Activated naive CD8-positive, alpha-beta T cell treated with anti-CD3 and anti-CD28 coated beads, Interleukin-2, amount 10 ng/mL, durations not matched to agents 7 days and 5 days (primary cell): ENCODE measurements at regions not wholly inside any gene's neighbourhood (a gene's known extent, or its start where the extent isn't known, plus 50 kb on each side); places are given as distances from the start of the nearest gene placed in this dataset.

Experiments used
- ATAC-seq: fragments of 150-1000 bp; cut with Tn5 transposase; one replicate; pipeline ENCODE4 v1.10.0; 2021; ENCODE audit warnings: low read depth, moderate library complexity
- POLR2A ChIA-PET: fragments of 350-600 bp; sonication (Branson Sonifier 250); formaldehyde crosslinking; loops from one replicate; lab custom pipeline; 2021; ENCODE audit warnings: antibody characterized with exemption; lab: Charles Lee
- DNase-seq: peaks from one replicate; pipeline ENCODE4 v3.0.0; 2021
- H3K27ac Mint-ChIP-seq: one replicate; pipeline ENCODE4 v1.8.0; 2022; ENCODE audit warnings: mild to moderate bottlenecking, mixed read lengths
- H3K27me3 Mint-ChIP-seq: one replicate; pipeline ENCODE4 v1.8.0; 2022; ENCODE audit warnings: mild to moderate bottlenecking, moderate library complexity, mixed read lengths
- H3K36me3 Mint-ChIP-seq: one replicate; pipeline ENCODE4 v1.8.0; 2021; ENCODE audit warnings: mild to moderate bottlenecking, mixed read lengths
- H3K4me1 Mint-ChIP-seq: one replicate; pipeline ENCODE4 v1.8.0; 2021; ENCODE audit warnings: mixed read lengths
- H3K4me3 Mint-ChIP-seq: one replicate; pipeline ENCODE4 v1.8.0; 2022; ENCODE audit warnings: mild to moderate bottlenecking, moderate library complexity, mixed read lengths
- H3K9me3 Mint-ChIP-seq: one replicate; pipeline ENCODE4 v1.8.0; 2021; ENCODE audit warnings: mixed read lengths

DNA sequence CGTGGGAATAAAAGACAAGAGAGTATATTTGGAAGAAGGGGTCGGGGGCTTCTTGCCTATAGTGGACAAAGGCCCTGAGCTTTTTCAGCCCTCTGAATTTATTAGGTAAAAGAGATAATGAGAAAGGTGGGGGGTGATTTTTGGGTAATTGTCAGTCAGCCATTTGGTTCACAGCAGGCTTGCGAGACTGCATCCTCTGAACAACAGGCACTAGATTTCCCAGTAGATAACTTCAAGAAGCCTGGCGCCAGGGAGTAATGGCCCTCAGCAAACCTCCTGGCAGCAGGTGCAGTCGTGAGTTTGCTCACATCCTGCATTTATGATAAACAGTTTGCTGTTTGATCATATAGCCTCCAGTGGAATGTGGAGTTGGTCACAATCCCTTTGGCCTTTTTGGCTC is 609.0 kb downstream of the DHX35 start:
- no peak overlapping the region for H3K27ac Mint-ChIP-seq
- H3K27me3 Mint-ChIP-seq, result no peaks in the 10 kb centered on the region
- no peaks in the 10 kb centered on the region for H3K4me1 Mint-ChIP-seq
- no peak for ATAC-seq
- POLR2A ChIA-PET, result no interaction called here
- H3K4me3 Mint-ChIP-seq, result no peak overlapping the region
- H3K36me3 Mint-ChIP-seq, result no peaks in the 10 kb centered on the region
- no peak for DNase-seq
- H3K9me3 Mint-ChIP-seq, result peaks cover 2% of the 10 kb centered on the region

DNA sequence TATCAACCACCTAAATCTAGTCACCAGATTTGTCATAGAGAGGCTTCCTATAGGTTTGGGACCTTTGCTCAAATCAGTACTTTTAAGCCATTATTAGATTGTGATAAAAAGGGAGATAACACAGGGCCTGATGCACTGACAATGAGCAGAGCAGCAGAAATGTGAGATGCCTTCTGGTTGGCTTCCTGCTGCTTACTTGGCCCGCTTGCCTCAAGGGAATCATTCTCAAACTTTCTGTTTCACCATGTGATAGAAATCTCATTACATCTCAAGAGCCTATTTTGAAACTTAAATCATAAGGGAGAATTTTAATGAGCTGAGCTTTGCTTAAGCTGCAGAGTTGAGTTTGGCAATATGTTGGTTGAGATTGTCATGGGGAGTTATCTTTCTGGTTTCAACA is 606.0 kb downstream of the DHX35 start:
- POLR2A ChIA-PET, result no interaction called here
- ATAC-seq (no peak), DNase-seq (no peak)
- Mint-ChIP-seq H3K4me1 (no peaks in the 10 kb centered on the region), H3K4me3 (no peak overlapping the region), H3K27me3 (no peaks in the 10 kb centered on the region), H3K9me3 (no peaks in the 10 kb centered on the region), H3K27ac (no peak overlapping the region), H3K36me3 (no peaks in the 10 kb centered on the region)

DNA sequence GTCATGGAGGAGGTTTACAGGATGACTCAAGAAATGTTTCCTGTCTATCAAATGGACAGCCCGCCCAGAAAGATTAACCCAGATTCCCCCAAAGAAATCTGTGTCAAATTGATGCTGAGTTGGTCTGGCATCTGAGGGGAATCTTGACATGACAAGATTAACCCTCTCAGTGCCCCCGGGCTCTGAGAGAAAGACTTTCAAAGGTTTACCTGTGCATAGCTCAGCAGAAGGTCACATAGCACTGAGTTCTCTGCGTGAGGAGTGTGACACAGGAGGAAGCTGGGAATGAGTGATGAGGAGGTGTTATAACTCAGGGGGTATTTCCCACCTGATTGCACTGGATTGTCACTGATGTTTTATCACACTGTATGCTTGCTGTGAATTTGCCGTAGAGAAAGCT is 601.2 kb downstream of the DHX35 start:
- DNase-seq (no peak), ATAC-seq (no peak)
- Mint-ChIP-seq H3K4me1 (no peaks in the 10 kb centered on the region), H3K36me3 (no peaks in the 10 kb centered on the region), H3K27me3 (no peaks in the 10 kb centered on the region), H3K27ac (no peak overlapping the region), H3K9me3 (no peaks in the 10 kb centered on the region), H3K4me3 (no peak overlapping the region)
- POLR2A ChIA-PET, result no interaction called here

DNA sequence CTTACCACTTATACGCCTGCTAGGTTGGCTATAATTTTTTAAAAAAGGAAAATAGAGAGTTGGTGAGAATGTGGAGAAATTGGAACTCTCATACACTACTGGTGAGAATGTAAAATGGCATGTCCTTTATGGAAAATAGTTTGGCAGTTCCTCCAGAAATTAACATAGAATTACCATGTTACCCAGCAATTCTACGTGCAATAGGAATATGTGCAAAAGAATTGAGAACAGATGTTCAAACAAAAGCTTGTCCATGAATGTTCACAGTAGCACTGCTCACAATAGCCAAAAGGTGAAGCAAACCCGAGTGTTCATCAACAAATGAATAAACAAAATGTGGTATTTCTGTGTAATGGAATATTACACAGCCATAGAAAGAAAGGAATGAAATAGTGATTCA is 592.2 kb downstream of the DHX35 start:
- ATAC-seq (no peak), DNase-seq (no peak)
- H3K36me3 Mint-ChIP-seq, result no peaks in the 10 kb centered on the region
- peaks cover 2% of the 10 kb centered on the region for H3K27me3 Mint-ChIP-seq
- no peaks in the 10 kb centered on the region for H3K4me1 Mint-ChIP-seq
- no peak overlapping the region for H3K27ac Mint-ChIP-seq
- POLR2A ChIA-PET, result no interaction called here
- H3K4me3 Mint-ChIP-seq, result no peak overlapping the region
- H3K9me3 Mint-ChIP-seq, result no peaks in the 10 kb centered on the region

DNA sequence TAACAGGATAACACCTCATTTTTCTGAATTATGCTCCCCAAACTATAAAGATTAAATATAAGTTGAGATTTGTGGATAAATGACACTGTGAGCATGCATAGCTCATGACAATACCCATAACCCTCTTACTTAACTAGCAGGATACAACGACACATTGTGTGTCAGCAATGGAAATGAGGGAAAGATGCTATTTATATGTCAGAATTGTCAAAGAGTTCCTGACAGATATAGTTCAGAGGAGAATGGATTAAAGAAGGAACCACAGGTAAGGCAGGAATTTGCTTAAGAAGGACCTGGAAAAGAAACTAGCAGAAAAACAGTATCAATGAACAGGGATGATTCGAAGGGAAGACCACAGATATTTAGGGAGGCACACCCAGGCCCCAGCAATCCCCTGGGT is 591.0 kb downstream of the DHX35 start:
- Mint-ChIP-seq H3K36me3 (no peaks in the 10 kb centered on the region), H3K9me3 (no peaks in the 10 kb centered on the region), H3K27me3 (peaks cover 2% of the 10 kb centered on the region), H3K27ac (no peak overlapping the region), H3K4me1 (no peaks in the 10 kb centered on the region), H3K4me3 (no peak overlapping the region)
- DNase-seq (no peak), ATAC-seq (no peak)
- POLR2A ChIA-PET, result no interaction called here

DNA sequence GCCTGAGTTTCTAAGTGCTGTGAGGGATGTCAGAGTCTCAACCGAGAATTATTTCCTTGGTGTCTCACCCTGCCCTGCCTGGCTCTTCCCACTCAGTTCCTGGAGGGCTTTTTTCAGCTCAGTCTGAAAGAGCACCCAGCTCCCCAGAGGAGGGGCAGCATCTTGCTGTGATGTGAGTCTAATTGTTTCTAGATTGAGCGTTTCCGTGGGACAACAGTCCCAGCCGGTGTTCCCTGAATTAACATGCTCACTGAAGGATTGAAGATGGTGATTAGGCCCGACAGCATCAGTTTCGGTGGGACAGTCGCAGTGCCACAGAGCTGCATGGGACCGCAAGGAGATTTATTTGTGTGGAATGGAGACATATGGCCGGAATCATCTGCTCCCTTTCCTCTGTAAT is 587.6 kb downstream of the DHX35 start:
- Mint-ChIP-seq H3K9me3 (no peaks in the 10 kb centered on the region), H3K4me3 (no peak overlapping the region), H3K4me1 (no peaks in the 10 kb centered on the region), H3K36me3 (no peaks in the 10 kb centered on the region), H3K27ac (no peak overlapping the region), H3K27me3 (peaks cover 2% of the 10 kb centered on the region)
- ATAC-seq (no peak), DNase-seq (no peak)
- POLR2A ChIA-PET, result no interaction called here

DNA sequence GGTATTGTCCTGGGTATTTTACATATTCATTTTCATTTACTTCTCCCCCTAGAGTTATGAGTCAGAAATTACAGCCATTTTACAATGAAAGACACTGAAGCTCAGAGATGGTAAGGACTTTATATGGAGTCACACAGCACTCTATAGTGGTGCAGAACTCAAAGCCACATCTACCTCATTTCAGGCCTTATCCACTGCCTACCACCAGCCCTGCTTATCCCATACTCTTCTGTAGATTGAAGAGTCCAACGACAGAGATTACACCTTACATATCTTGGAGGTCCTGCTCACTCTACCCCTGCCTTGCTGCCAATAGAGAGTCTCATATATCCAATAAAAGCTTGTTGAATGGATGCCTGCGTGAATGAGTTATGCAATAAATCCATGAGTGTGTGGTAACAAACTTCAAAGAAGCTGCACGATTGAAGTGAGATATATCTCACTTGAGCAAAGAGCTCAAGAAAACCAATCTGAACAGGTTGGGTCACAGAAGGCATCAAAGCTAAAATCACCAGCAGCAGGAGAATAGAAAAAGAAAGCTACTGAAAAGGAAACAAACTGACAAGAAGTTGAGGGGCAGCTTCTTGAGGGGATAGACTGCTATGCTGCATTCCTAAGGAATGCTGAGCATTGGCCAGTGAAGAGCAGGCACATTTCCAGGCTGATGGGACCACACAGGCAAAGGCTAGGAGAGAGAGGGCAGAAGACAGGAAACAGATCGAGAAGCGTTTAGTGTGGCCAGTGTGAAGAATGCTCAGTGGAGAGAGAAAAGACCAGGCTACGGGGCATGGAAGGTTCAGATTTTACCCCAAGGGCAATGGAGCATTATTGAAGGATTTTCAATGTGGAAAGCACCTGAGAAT is 585.6 kb downstream of the DHX35 start:
- H3K9me3 Mint-ChIP-seq, result no peaks in the 10 kb centered on the region
- DNase-seq (no peak), ATAC-seq (no peak)
- H3K27ac Mint-ChIP-seq, result no peak overlapping the region
- no peaks in the 10 kb centered on the region for H3K4me1 Mint-ChIP-seq
- POLR2A ChIA-PET, result no interaction called here
- H3K4me3 Mint-ChIP-seq, result no peak overlapping the region
- no peaks in the 10 kb centered on the region for H3K36me3 Mint-ChIP-seq
- no peaks in the 10 kb centered on the region for H3K27me3 Mint-ChIP-seq

GRCh38 chr20:39541136-39541803 is 579.1 kb downstream of the DHX35 start:
- Mint-ChIP-seq H3K9me3 (no peaks in the 10 kb centered on the region), H3K36me3 (no peaks in the 10 kb centered on the region), H3K27ac (no peak overlapping the region), H3K4me3 (no peak overlapping the region), H3K27me3 (no peaks in the 10 kb centered on the region), H3K4me1 (no peaks in the 10 kb centered on the region)
- DNase-seq, result no peak
- POLR2A ChIA-PET, result no interaction called here
- ATAC-seq, result no peak

DNA sequence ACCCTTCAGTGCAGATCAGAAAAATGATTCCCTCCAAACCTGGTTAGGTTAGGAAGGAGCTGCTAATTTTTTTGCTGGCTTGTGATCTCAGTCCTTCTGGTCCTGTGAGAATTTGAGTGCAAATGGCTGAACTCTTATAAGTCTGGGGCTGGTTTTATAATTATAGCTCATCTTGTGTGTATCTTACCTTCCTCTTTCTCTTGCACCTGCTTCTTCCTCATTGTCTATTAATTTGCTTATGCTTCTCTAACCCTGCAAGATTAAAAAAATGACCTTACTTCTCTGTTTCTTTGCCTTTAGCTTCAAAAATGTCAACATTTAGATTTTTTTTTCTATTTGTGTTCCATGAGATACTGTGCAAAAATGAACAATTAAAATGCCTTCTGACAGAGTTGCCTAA is 576.2 kb downstream of the DHX35 start:
- H3K27ac Mint-ChIP-seq, result no peak overlapping the region
- H3K36me3 Mint-ChIP-seq, result no peaks in the 10 kb centered on the region
- DNase-seq, result no peak
- no peaks in the 10 kb centered on the region for H3K27me3 Mint-ChIP-seq
- no peak for ATAC-seq
- H3K4me1 Mint-ChIP-seq, result no peaks in the 10 kb centered on the region
- no peak overlapping the region for H3K4me3 Mint-ChIP-seq
- H3K9me3 Mint-ChIP-seq, result no peaks in the 10 kb centered on the region
- POLR2A ChIA-PET, result no interaction called here

- DNase-seq (no peak), ATAC-seq (no peak)
- Mint-ChIP-seq H3K27me3 (peaks cover 2% of the 10 kb centered on the region), H3K4me1 (no peaks in the 10 kb centered on the region), H3K27ac (no peak overlapping the region), H3K9me3 (no peaks in the 10 kb centered on the region), H3K36me3 (no peaks in the 10 kb centered on the region), H3K4me3 (no peak overlapping the region)
- POLR2A ChIA-PET, result no interaction called here
These were observed 573.2 kb downstream of the DHX35 start for GRCh38 chr20:39535301-39535700.

- H3K4me3 Mint-ChIP-seq, result no peak overlapping the region
- no peak for ATAC-seq
- no peaks in the 10 kb centered on the region for H3K9me3 Mint-ChIP-seq
- H3K36me3 Mint-ChIP-seq, result no peaks in the 10 kb centered on the region
- peaks cover 2% of the 10 kb centered on the region for H3K27me3 Mint-ChIP-seq
- POLR2A ChIA-PET, result no interaction called here
- H3K27ac Mint-ChIP-seq, result no peak overlapping the region
- H3K4me1 Mint-ChIP-seq, result no peaks in the 10 kb centered on the region
- DNase-seq, result no peak
These were observed 572.7 kb downstream of the DHX35 start for GRCh38 chr20:39534846-39535245.

DNA sequence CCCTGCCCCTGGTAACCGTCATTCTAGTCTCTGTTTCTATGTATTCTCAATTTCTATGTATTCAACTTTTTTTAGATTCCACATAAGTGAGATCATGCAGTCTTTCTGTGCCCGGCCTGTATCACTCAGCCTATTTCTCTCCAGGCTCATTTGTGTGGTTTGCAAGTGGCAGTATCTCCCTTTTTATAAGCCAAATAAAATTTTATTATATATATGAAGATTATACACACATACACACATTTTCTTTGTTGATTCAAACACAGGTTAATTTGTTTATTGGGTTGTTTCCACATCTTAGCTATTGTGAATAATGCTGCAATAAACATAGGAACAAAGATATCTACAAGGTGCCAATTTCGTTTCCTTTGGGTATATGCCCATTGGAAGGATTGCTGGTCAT is 571.7 kb downstream of the DHX35 start:
- Mint-ChIP-seq H3K27ac (no peak overlapping the region), H3K36me3 (no peaks in the 10 kb centered on the region), H3K4me3 (no peak overlapping the region), H3K27me3 (peaks cover 2% of the 10 kb centered on the region), H3K4me1 (no peaks in the 10 kb centered on the region), H3K9me3 (no peaks in the 10 kb centered on the region)
- POLR2A ChIA-PET, result no interaction called here
- ATAC-seq (no peak), DNase-seq (no peak)

DNA sequence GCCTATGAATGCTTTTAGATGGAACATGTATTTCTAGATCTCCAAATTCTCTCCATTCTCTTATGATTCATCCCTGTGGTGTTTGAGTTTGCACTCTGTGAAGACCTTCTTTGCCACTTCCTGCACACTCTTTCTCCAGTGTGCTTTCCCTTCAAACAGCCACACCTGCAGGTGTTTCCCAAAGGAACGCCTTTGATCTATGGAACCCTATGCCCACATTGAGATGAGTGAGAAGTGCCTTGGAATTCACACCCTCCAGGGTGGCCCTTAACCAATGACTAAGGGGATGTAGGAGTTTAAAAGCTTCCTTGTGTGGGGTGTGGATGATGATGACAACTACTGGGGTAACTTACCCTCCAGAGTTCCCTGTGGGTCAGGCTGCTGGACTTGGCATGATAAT is 570.1 kb downstream of the DHX35 start:
- DNase-seq, result no peak
- ATAC-seq, result no peak
- POLR2A ChIA-PET, result no interaction called here
- no peaks in the 10 kb centered on the region for H3K36me3 Mint-ChIP-seq
- no peaks in the 10 kb centered on the region for H3K4me1 Mint-ChIP-seq
- H3K27me3 Mint-ChIP-seq, result peaks cover 2% of the 10 kb centered on the region
- H3K4me3 Mint-ChIP-seq, result no peak overlapping the region
- H3K9me3 Mint-ChIP-seq, result no peaks in the 10 kb centered on the region
- H3K27ac Mint-ChIP-seq, result no peak overlapping the region

DNA sequence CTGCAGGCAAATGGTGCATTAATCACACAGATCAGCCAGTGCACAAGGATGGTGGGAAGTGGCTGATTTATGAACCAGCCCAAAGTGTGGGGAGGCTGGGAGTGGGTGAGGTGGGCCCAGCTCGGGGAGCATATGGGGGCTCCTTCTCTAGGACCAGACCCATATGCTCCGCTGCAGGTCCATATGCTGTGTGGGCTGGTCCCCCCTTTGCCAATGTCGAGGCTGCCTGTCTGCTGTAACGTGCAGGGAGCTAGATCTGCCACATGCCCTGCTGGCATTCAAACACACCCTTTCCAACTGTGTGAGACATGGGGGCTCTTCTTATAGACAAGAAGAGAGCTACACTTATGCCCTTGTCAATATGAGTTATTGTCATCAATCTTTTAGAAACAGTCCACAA is 566.3 kb downstream of the DHX35 start:
- POLR2A ChIA-PET, result no interaction called here
- DNase-seq (no peak), ATAC-seq (no peak)
- H3K27me3 Mint-ChIP-seq, result peaks cover 2% of the 10 kb centered on the region
- H3K4me3 Mint-ChIP-seq, result no peak overlapping the region
- H3K27ac Mint-ChIP-seq, result no peak overlapping the region
- no peaks in the 10 kb centered on the region for H3K9me3 Mint-ChIP-seq
- H3K36me3 Mint-ChIP-seq, result no peaks in the 10 kb centered on the region
- no peaks in the 10 kb centered on the region for H3K4me1 Mint-ChIP-seq
